ENCODE measurements at regions not wholly inside any gene's neighbourhood (a gene's known extent, or its start where the extent isn't known, plus 50 kb on each side); places are given as distances from the start of the nearest gene placed in this dataset.

DNA sequence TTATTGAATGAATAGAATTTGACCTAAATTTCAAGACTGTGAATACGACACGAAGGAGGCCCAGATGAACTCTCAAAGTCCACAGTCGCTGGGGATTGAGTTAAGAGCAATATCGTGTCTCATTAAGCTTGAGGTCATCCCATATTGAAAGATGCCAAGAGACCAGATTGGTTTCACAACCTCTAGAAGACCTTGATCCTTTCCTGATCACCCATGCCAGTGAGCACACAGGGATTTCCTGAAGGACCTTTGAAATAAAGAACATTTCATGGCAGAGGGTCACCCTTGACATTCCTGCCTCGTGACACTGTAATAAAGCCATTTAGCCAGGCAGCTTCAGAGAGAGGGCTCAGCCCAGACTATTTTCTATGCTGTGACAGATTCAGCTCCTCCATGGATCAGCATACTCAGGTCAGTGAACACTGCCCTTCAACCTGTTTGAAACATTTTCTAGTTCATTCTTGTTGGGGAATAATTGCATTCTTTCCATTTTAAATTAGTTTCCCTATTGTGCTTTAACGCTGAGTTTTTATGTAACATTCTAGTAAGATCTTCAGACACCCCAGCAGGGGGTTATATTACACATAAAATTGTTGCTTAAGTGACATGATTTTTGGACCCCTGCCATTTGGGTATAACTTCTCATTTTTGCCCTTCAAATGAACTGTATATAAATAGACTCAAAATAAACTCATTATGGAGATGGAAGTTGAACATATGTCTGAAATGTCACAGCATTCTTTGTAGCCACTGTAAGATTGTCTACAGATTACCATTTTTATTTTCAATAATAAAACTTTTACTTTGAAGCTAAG, 213.2 kb downstream of the C12orf50 start:
- TF ChIP-seq, protein P1, sequence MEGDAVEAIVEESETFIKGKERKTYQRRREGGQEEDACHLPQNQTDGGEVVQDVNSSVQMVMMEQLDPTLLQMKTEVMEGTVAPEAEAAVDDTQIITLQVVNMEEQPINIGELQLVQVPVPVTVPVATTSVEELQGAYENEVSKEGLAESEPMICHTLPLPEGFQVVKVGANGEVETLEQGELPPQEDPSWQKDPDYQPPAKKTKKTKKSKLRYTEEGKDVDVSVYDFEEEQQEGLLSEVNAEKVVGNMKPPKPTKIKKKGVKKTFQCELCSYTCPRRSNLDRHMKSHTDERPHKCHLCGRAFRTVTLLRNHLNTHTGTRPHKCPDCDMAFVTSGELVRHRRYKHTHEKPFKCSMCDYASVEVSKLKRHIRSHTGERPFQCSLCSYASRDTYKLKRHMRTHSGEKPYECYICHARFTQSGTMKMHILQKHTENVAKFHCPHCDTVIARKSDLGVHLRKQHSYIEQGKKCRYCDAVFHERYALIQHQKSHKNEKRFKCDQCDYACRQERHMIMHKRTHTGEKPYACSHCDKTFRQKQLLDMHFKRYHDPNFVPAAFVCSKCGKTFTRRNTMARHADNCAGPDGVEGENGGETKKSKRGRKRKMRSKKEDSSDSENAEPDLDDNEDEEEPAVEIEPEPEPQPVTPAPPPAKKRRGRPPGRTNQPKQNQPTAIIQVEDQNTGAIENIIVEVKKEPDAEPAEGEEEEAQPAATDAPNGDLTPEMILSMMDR (IDR thresholded peaks at IDR 0.05): no peak
- no peak for TF ChIP-seq POLR2A (IDR thresholded peaks at IDR 0.05)
